H4 (cell line): ENCODE measurements at regions not wholly inside any gene's neighbourhood (a gene's known extent, or its start where the extent isn't known, plus 50 kb on each side); places are given as distances from the start of the nearest gene placed in this dataset.

Source experiments
- DNase-seq: peaks from one replicate; pipeline ENCODE4 v3.0.0-alpha.2; 2015; ENCODE audit warnings: low spot score

GRCh38 chr6:114564302-114564933 lies 221.6 kb upstream of the HS3ST5 start:
- no peak for DNase-seq

DNA sequence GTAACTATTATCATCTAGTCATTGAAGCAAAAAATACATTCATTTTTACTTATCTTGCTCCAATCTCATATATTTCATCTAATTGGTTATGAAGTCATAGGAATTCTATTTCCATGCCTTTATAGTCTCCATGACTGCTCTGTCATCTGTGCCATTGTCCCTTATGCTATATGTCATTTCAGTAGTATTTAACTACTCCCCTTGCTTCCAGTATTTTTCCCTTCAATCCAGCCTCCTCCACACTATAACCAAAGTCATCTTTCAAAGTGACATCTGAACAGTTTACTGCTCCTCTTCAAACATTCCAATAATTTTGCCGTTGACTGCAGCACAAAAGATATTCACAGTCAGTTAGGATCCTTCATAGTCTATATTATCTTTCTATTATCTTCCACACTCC lies 216.6 kb upstream of the HS3ST5 start:
- DNase-seq, result no peak

- no peak for DNase-seq
These were observed 215.3 kb upstream of the HS3ST5 start for GRCh38 chr6:114558153-114558552.

GRCh38 chr6:114556846-114557488 lies 214.1 kb upstream of the HS3ST5 start:
- DNase-seq, result no peak

DNA sequence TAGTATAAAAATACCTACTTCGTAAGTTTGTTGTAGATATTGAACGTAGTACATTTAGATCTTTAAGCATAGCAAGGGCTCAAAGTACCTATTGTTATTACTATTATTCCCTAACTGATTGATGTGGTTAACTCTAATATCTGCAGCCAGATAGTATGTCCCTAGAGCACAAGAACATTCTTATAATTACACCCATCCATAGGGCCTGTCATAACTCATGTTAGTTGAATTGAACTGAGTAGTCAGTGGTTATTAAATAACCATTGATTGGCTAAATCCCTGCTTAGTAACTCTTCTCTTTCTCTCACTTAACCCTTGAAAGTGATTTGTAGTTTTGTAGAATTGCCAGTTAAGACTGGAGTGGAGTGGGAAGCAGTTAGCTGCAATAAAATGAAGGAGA lies 207.5 kb upstream of the HS3ST5 start:
- DNase-seq, result no peak

GRCh38 chr6:114543696-114544095 lies 200.9 kb upstream of the HS3ST5 start:
- DNase-seq, result no peak

- no peak for DNase-seq
These were observed 199.0 kb upstream of the HS3ST5 start for GRCh38 chr6:114541794-114542193.

DNA sequence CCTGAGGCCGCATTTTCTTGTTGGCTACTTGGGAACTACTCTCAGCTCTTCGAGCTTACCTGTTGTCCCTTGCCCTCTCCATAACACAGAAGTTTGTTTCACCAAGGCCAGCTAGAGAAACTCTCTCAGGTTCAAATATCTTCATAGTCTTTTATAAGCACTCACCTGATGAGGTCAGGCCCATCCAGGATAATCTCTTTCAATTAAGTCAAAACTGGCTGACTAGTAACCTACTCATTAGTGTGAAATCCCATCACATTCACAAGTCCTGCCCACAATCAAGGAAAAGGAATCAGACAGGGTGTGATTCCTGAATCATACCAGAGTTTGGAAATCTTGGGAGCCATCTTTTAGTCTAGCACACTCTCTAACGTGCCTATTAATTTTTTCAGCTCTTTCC lies 195.2 kb upstream of the HS3ST5 start:
- DNase-seq, result no peak

- DNase-seq, result no peak
These were observed 192.0 kb upstream of the HS3ST5 start for GRCh38 chr6:114534813-114535212.

DNA sequence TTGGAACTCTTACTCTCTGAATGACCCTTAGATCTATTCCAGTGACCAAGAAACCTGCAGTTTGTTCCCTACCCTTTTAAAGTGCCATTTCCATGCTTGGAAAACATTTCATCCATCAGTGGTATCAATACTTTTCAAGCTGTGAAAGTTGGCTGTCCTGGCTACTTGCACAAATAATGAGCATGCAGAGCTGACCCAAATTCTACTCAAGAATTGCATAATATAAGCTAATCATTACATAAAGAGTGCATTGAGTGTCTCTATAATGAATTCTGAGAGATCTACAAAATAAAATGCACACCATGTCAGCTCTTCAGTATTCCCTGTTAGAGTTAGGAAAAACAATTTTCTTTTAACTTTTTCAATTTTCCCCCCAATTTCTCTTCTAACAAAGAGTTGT lies 181.3 kb upstream of the HS3ST5 start:
- no peak for DNase-seq

DNA sequence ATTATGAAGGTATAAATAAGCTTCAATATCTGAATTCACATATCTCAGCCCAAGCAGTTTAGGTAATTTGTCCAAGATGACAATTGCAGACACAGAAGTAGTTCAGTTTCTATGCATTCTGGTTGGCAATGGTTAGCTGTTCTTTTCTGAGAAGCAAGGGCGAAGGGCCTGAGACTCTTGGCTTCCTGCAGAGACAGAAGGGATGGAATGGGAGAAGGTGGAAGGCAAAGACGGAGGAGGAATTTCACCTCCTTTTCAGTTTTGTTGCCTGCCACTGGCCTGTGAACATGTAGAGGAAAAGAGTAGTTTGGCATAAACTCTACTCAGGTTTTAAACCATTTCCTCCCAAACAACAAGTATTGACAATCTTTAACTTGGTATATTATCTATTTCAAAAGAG lies 180.7 kb upstream of the HS3ST5 start:
- no peak for DNase-seq

DNA sequence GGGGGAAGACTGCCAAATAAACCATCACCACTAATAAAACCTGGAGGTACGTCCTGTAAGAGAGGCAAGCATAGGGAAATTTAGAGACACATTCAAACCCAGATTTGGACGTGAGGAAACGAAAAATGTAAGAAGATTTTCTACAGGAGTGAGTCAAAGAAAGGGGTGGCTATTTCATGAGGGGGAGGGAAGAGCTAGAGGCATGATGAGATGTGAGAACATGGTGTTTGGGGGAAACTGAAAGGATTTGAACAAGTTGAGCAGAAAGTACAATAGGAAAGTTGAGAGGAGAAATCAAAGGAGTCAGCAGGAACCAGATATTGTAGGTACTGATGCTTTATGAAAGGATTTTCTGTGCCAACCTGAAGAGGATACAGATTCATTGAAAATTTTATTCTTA lies 179.1 kb upstream of the HS3ST5 start:
- DNase-seq, result no peak

GRCh38 chr6:114520976-114521375 lies 178.2 kb upstream of the HS3ST5 start:
- DNase-seq, result no peak

DNA sequence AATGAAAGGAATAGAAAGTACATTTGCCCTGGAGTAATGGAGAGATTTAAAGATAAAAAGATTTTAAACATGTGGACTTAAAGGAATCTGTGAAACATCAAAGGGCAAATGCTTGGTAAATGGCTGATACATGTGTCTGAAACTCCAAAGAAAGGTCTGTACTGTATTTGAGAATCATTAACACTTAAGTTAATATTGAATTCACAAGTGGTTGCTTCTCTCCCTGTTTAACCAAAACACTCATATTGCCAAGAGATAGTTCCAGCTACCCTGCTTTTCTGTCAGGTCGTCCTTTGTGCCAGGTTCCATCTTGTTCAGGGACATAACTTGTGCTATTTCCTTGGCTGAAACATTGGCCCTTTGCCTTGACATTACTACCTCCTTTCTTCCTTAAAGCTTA lies 171.3 kb upstream of the HS3ST5 start:
- no peak for DNase-seq

DNA sequence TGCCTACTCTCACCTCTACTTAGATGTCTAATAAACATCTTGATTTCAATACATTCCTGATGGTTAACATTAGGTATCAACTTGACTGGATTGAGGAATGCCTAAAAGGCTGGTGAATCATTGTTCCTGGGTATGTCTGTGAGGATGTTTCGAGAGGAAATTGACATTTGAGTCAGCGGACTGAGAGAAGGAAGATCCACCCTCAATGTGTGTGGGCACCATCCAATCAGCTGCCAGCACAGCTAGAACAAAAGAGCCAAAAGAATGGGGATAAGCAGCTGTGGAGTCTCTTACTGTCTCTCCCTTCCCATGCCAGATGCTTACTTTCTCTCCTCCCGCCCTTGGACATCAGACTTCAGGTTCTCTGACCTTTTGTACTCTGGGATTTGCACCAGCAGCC lies 128.6 kb upstream of the HS3ST5 start:
- DNase-seq, result no peak

GRCh38 chr6:114467931-114468330 lies 125.1 kb upstream of the HS3ST5 start:
- no peak for DNase-seq

- DNase-seq, result no peak
These were observed 122.7 kb upstream of the HS3ST5 start for GRCh38 chr6:114465511-114465910.

- DNase-seq, result no peak
These were observed 111.0 kb upstream of the HS3ST5 start for GRCh38 chr6:114453737-114454276.

DNA sequence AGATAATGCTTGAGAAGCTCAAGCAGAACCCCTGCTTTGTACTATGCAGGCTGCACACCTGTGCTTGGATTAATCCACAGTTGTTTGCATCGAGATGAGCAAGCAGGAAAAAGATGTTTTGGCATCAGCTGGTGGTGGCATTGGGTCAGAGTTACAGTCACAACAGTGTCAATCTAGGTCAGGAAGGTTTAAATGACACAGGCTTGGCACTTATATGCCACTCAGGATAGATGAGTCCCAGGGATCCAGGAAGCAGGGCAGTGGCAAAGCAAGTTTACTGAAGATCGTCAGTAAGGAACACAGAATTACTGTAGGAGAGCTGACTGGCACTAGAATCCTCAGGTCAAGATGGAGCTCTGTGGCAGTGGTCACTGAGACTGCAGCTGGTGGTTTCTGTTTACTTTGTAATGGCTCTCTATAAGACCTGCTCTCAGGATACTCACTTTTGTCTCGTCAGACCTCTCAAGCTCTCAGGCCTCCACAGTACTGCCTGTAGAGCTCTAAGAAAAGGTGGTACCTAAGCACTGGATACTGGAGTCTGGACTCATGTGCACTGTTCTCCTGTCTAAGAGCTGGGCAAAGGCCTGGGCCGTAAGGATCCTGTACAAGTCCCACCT lies 110.1 kb upstream of the HS3ST5 start:
- no peak for DNase-seq

- DNase-seq, result no peak
These were observed 107.8 kb upstream of the HS3ST5 start for GRCh38 chr6:114450631-114451030.

DNA sequence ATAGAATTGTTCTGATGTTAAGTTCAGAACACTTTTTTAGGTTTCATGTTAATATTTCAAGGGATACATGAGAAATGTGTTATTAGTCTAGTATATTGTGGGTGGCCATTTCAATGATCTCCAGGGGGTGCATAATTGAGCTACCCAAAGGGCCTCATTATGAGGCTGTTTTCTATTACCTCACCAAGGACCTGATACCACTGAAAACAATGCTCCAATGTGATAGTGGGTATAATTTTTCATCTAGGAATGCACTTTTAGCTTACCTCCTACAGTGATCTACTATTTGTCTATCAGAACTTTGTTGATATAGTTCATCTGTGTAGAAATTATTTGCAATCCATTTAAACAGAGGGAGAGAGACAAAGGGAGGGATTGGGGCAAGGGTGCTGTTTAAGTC lies 106.8 kb upstream of the HS3ST5 start:
- no peak for DNase-seq

- no peak for DNase-seq
These were observed 103.5 kb upstream of the HS3ST5 start for GRCh38 chr6:114446342-114446741.

DNA sequence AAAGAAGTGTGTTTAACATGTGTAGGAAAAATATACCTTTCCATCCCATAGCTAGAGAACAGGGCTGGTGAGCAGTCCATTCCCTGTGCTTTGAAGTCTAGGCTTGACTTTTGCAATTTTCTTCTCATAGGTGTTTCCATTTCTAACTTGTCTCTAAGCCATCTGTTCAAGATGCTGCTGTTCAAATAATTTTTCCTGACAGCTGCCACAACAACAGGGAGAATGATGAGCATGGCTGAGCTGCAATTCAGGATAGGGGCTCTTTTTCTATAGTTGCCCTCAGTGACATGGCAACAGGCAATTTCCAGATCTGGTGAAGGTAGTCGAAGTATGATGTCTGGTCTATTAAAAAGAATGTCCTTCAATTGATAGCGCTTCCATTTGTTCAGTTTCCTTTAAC lies 103.0 kb upstream of the HS3ST5 start:
- no peak for DNase-seq
